ENCODE measurements at regions not wholly inside any gene's neighbourhood (a gene's known extent, or its start where the extent isn't known, plus 50 kb on each side); places are given as distances from the start of the nearest gene placed in this dataset.

DNA sequence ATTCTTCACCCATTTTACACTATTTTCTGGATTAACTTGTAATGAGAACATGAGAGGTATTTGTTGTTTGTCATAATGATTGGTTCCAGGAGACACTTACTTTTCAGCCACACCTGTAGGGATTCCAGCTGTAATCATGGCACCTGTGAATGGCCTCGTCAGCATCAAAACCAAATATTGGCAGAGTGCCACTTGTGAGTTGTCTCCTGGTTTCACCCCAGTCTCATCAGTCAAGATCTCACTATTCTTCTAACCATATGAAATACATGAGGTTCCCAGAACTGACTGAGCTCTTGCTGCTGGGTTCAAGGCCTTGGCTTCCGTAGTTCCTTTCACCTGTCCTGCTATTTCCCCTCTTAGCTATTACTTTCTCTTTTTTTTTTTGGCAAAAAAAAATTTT lies 246.6 kb upstream of the ADGRL2 start:
- no peak for DNase-seq (ENCODE audit: extremely low read depth, insufficient read length)
- Histone ChIP-seq H3K27me3 (replicated peaks; ENCODE audit: control insufficient read depth, insufficient read depth, low read length) (no peaks in the 10 kb centered on the region), H3K4me3 (replicated peaks; ENCODE audit: low read depth, low read length) (no peak overlapping the region), H3K36me3 (ENCODE audit: control insufficient read depth, insufficient read depth, low read length) (no peaks in the 10 kb centered on the region)
- TF ChIP-seq, protein P1, sequence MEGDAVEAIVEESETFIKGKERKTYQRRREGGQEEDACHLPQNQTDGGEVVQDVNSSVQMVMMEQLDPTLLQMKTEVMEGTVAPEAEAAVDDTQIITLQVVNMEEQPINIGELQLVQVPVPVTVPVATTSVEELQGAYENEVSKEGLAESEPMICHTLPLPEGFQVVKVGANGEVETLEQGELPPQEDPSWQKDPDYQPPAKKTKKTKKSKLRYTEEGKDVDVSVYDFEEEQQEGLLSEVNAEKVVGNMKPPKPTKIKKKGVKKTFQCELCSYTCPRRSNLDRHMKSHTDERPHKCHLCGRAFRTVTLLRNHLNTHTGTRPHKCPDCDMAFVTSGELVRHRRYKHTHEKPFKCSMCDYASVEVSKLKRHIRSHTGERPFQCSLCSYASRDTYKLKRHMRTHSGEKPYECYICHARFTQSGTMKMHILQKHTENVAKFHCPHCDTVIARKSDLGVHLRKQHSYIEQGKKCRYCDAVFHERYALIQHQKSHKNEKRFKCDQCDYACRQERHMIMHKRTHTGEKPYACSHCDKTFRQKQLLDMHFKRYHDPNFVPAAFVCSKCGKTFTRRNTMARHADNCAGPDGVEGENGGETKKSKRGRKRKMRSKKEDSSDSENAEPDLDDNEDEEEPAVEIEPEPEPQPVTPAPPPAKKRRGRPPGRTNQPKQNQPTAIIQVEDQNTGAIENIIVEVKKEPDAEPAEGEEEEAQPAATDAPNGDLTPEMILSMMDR (IDR thresholded peaks at IDR 0.05; ENCODE audit: insufficient read depth, low read length, poor library complexity, severe bottlenecking): no peak

DNA sequence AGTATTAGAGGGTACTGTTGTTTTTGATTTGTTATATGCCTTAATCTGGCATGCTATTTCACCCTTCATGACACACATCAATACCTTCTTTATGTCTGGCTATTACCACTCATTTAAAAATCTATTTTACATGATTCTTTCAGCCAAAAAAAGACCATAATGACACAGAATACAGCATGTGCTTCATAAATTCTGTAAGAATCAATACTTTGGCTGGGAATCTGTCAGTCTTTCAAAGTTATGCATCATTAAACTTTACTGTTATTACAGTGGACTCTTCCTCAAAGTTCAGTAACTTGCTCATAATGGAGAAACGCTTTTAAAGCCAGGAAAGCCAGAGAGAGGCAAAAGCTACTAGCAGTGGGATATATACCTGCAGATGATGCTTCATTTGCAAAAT lies 247.2 kb upstream of the ADGRL2 start:
- Histone ChIP-seq H3K4me3 (replicated peaks; ENCODE audit: low read depth, low read length) (no peak overlapping the region), H3K27me3 (replicated peaks; ENCODE audit: control insufficient read depth, insufficient read depth, low read length) (no peaks in the 10 kb centered on the region), H3K36me3 (ENCODE audit: control insufficient read depth, insufficient read depth, low read length) (no peaks in the 10 kb centered on the region)
- TF ChIP-seq, protein P1 (IDR thresholded peaks at IDR 0.05; ENCODE audit: insufficient read depth, low read length, poor library complexity, severe bottlenecking): no peak
- no peak for DNase-seq (ENCODE audit: extremely low read depth, insufficient read length)

DNA sequence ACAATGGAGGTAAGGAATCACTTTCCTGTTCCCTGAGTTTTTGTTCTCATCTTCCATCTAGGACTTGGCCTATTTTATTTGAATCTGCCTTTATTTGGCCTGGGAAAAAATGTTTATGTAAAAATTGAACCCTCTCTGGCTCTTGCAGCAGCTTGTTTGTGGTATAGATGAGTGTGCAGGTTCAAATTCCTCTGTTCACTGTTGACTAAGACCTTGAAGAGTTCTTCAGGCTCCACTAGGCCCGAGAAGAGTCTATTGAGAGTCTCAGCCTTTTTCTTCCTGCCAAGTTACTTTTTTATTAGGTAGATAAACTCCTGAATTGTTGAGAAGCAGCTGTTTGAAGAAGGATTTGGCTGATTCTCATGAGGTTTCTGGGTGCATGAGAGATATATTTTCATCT lies 248.8 kb upstream of the ADGRL2 start:
- Histone ChIP-seq H3K27me3 (replicated peaks; ENCODE audit: control insufficient read depth, insufficient read depth, low read length) (no peaks in the 10 kb centered on the region), H3K4me3 (replicated peaks; ENCODE audit: low read depth, low read length) (no peak overlapping the region), H3K36me3 (ENCODE audit: control insufficient read depth, insufficient read depth, low read length) (no peaks in the 10 kb centered on the region)
- DNase-seq (ENCODE audit: extremely low read depth, insufficient read length): no peak
- TF ChIP-seq, protein P1 (IDR thresholded peaks at IDR 0.05; ENCODE audit: insufficient read depth, low read length, poor library complexity, severe bottlenecking): no peak

DNA sequence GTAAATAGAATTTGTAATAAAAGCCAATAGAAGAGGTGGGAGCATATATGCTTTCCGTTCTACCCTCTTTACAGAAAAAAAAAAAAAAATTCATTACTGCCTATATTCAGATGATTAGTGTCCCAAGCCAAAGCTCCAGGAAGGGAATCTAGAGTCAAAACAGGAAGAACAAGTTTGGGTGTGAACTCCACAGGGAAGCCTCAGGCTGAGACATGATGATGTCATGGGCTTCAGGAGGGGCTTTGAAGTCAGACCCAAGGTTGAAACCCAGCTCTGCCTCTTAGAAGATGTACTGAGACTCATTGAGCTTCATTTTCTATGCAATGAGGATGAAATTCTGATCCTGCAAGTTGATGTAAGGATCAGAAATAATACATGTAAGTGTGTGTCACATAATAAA lies 250.0 kb upstream of the ADGRL2 start:
- Histone ChIP-seq H3K27me3 (replicated peaks; ENCODE audit: control insufficient read depth, insufficient read depth, low read length) (no peaks in the 10 kb centered on the region), H3K4me3 (replicated peaks; ENCODE audit: low read depth, low read length) (no peak overlapping the region), H3K36me3 (ENCODE audit: control insufficient read depth, insufficient read depth, low read length) (no peaks in the 10 kb centered on the region)
- no peak for DNase-seq (ENCODE audit: extremely low read depth, insufficient read length)
- TF ChIP-seq, protein P1 (IDR thresholded peaks at IDR 0.05; ENCODE audit: insufficient read depth, low read length, poor library complexity, severe bottlenecking): no peak

DNA sequence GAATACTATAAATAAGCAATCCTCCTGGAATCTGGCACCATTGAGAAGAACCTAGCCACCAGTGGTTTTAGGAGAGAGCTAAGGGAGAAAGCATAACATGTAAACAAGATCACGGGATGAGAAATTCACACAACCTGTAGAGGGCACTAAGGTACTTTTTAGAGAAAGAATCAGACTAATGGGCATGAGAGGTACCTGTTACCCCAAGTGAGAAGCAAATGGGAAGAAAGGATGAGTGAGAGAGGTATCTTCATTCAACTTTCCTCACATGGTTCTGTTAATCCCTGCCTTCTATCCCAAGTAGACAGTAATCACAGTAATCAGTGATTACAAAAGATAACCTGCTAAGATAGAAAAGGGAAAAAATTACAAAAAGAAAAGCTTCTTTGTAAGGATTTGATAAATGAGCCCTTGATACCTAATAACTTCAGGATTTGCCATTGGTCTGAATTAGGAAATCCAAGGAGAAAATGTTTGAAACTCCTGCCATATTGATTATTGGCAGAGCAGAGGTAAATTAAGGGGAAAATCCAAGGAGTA lies 251.1 kb upstream of the ADGRL2 start:
- Histone ChIP-seq H3K36me3 (ENCODE audit: control insufficient read depth, insufficient read depth, low read length) (no peaks in the 10 kb centered on the region), H3K27me3 (replicated peaks; ENCODE audit: control insufficient read depth, insufficient read depth, low read length) (no peaks in the 10 kb centered on the region), H3K4me3 (replicated peaks; ENCODE audit: low read depth, low read length) (no peak overlapping the region)
- DNase-seq (ENCODE audit: extremely low read depth, insufficient read length): no peak
- TF ChIP-seq, protein P1 (IDR thresholded peaks at IDR 0.05; ENCODE audit: insufficient read depth, low read length, poor library complexity, severe bottlenecking): peak; percentile 65

Data from GM06990 (cell line).